HG02885 (cell line): ENCODE measurements at regions not wholly inside any gene's neighbourhood (a gene's known extent, or its start where the extent isn't known, plus 50 kb on each side); places are given as distances from the start of the nearest gene placed in this dataset.
"Not testable (repeated sequence)": the region's sequence is repeated elsewhere in the genome, so short reads cannot be mapped to it uniquely, and the experiment has no call there.

Source experiments
- ATAC-seq: cut with Tn5 transposase; IDR thresholded peaks from one replicate; pipeline ENCODE4 v1.9.1; 2021; ENCODE audit warnings: mild to moderate bottlenecking; ENCODE audit not compliant: unreplicated experiment, poor library complexity

- ATAC-seq, result no peak
Observed at GRCh38 chr2:231644426-231644825, 51.8 kb downstream of the TEX44 start.

GRCh38 chr2:231646476-231646875 lies 53.8 kb downstream of the TEX44 start:
- no peak for ATAC-seq

- peak; percentile 52 for ATAC-seq
Observed at GRCh38 chr2:231648579-231649174, 56.0 kb downstream of the TEX44 start.

- not testable (repeated sequence) for ATAC-seq
Observed at GRCh38 chr2:231651561-231651960, 56.8 kb upstream of the PTMA start.

GRCh38 chr2:231655488-231655887 lies 52.8 kb upstream of the PTMA start:
- no peak for ATAC-seq

- ATAC-seq, result no peak
Observed at GRCh38 chr2:231655894-231656293, 52.4 kb upstream of the PTMA start.
